PC-3 (cell line): ENCODE measurements at regions not wholly inside any gene's neighbourhood (a gene's known extent, or its start where the extent isn't known, plus 50 kb on each side); places are given as distances from the start of the nearest gene placed in this dataset.

Experiments used
- ATAC-seq: fragments of 200-7000 bp; cut with Tn5 transposase; 2 replicates; pipeline ENCODE4 v1.9.1; 2020; ENCODE audit warnings: mild to moderate bottlenecking, moderate library complexity
- BruUV-seq: library from RNA; stranded (reverse); fragments of 400-500 nt; replicated peaks from 2 replicates; lab custom pipeline; 2021; lab: Mats Ljungman, UMichigan
- CTCF ChIA-PET: fragments of 300-600 bp; sonication (Branson Sonifier 250); formaldehyde crosslinking; loops from one replicate; lab custom pipeline; 2022; ENCODE audit warnings: antibody characterized with exemption; lab: Charles Lee
- POLR2A ChIA-PET: fragments of 300-600 bp; sonication (Branson Sonifier 250); formaldehyde crosslinking; loops from one replicate; lab custom pipeline; 2022; ENCODE audit warnings: antibody characterized with exemption; ENCODE audit not compliant: unreplicated experiment; lab: Charles Lee
- DNase-seq: peaks from one replicate; pipeline ENCODE4 v3.0.0-alpha.2; 2015
- H2AFZ ChIP-seq: fragments of 300-600 bp; sonication (generic); 2 replicates; pipeline ENCODE4 v1.6.0; 2016; ENCODE audit warnings: antibody characterized with exemption, low read length
- H3F3A ChIP-seq: fragments of 300-600 bp; sonication (generic); one replicate; pipeline ENCODE4 v1.6.0; 2017; ENCODE audit warnings: antibody characterized with exemption, low read length, control low read depth, mild to moderate bottlenecking; ENCODE audit not compliant: unreplicated experiment
- H3K27ac ChIP-seq: fragments of 300-600 bp; sonication (generic); 2 replicates; pipeline ENCODE4 v1.5.1; 2016; ENCODE audit warnings: mild to moderate bottlenecking, low read length
- H3K27me3 ChIP-seq: fragments of 300-600 bp; sonication (generic); 2 replicates; pipeline ENCODE4 v1.6.1; 2016; ENCODE audit warnings: low read length, mixed read lengths
- H3K36me3 ChIP-seq: fragments of 300-600 bp; sonication (generic); 2 replicates; pipeline ENCODE4 v1.6.1; 2016; ENCODE audit warnings: low read depth, mixed run types, low read length, mixed read lengths
- H3K4me1 ChIP-seq: fragments of 300-600 bp; sonication (generic); 2 replicates; pipeline ENCODE4 v1.5.1; 2016; ENCODE audit warnings: low read length; ENCODE audit not compliant: insufficient read depth
- H3K4me2 ChIP-seq: fragments of 300-600 bp; sonication (generic); 2 replicates; pipeline ENCODE4 v1.6.0; 2016; ENCODE audit warnings: low read length
- H3K4me3 ChIP-seq: fragments of 300-600 bp; sonication (generic); 2 replicates; pipeline ENCODE4 v1.5.1; 2016; ENCODE audit warnings: mild to moderate bottlenecking, low read length, mixed read lengths
- H3K79me2 ChIP-seq: fragments of 300-600 bp; sonication (generic); 2 replicates; pipeline ENCODE4 v1.6.1; 2017; ENCODE audit warnings: low read length, mixed read lengths
- H3K9ac ChIP-seq: fragments of 300-600 bp; sonication (generic); 2 replicates; pipeline ENCODE4 v1.6.0; 2016; ENCODE audit warnings: mild to moderate bottlenecking, low read length
- H3K9me2 ChIP-seq: fragments of 300-600 bp; sonication (generic); replicated peaks from 2 replicates; pipeline ENCODE4 v1.6.1; 2016; ENCODE audit warnings: mixed run types, low read length, mixed read lengths
- H3K9me3 ChIP-seq: fragments of 300-600 bp; sonication (generic); 2 replicates; pipeline ENCODE4 v1.6.1; 2016; ENCODE audit warnings: low read length, mixed read lengths
- H4K20me1 ChIP-seq: fragments of 300-600 bp; sonication (generic); 2 replicates; pipeline ENCODE4 v1.6.1; 2016; ENCODE audit warnings: low read length, mixed read lengths
- CTCF ChIP-seq: fragments of 300-600 bp; sonication (generic); conservative IDR thresholded peaks from 2 replicates; pipeline ENCODE4 v1.5.1; 2017; ENCODE audit warnings: antibody characterized with exemption, low read depth, mild to moderate bottlenecking, low read length
- EZH2 ChIP-seq: fragments of 300-600 bp; sonication (generic); IDR thresholded peaks from one replicate; pipeline ENCODE4 v1.6.1; 2017; ENCODE audit warnings: antibody characterized with exemption, mild to moderate bottlenecking, low read length; ENCODE audit not compliant: unreplicated experiment
- EZH2phosphoT487 ChIP-seq: fragments of 300-600 bp; sonication (generic); IDR thresholded peaks from 2 replicates; pipeline ENCODE4 v1.6.1; 2018; ENCODE audit warnings: mild to moderate bottlenecking, antibody characterized with exemption, low read length, borderline replicate concordance
- intact Hi-C: fragments of 100-400 bp; cut with micrococcal nuclease; formaldehyde crosslinking; loops from 2 replicates; pipeline ENCODE4 v1.9.0; 2023

GRCh38 chr4:108359130-108359985 is 190.6 kb upstream of the LEF1 start:
- TF ChIP-seq EZH2phosphoT487 (no peak), CTCF (no peak), EZH2 (no peak)
- CTCF ChIA-PET = no interaction called here
- no peak overlapping the region for H3K4me3 ChIP-seq

GRCh38 chr4:108355902-108356535 is 187.3 kb upstream of the LEF1 start:
- Histone ChIP-seq H3K9me3 (no peaks in the 10 kb centered on the region), H3K9me2 (no peaks in the 10 kb centered on the region), H3F3A (no peaks in the 10 kb centered on the region), H4K20me1 (no peaks in the 10 kb centered on the region), H3K27me3 (no peaks in the 10 kb centered on the region), H3K79me2 (no peaks in the 10 kb centered on the region), H3K27ac (no peak overlapping the region), H3K4me2 (no peak overlapping the region), H3K4me1 (no peaks in the 10 kb centered on the region), H3K4me3 (no peak overlapping the region), H2AFZ (no peak overlapping the region), H3K9ac (no peak overlapping the region), H3K36me3 (no peaks in the 10 kb centered on the region)
- no TSS peak for BruUV-seq
- ChIA-PET POLR2A (no interaction called here), CTCF (no interaction called here)
- intact Hi-C loops = loop anchor here (10.0 kb wide), 1 partner anchor 291 kb away; no protein-coding TSS in a partner anchor
- TF ChIP-seq EZH2phosphoT487 (no peak), EZH2 (no peak), CTCF (no peak)
- no peak for DNase-seq
- ATAC-seq = no peak

More at GRCh38 chr4:108359130-108359985, 190.6 kb upstream of the LEF1 start:
- no peaks in the 10 kb centered on the region for H3K27me3 ChIP-seq
- POLR2A ChIA-PET = no interaction called here
- no peaks in the 10 kb centered on the region for H3K9me3 ChIP-seq
- ATAC-seq = no peak
- no peaks in the 10 kb centered on the region for H3K9me2 ChIP-seq
- no peaks in the 10 kb centered on the region for H3K79me2 ChIP-seq
- no peak overlapping the region for H3K9ac ChIP-seq
- no peak for DNase-seq
- no peaks in the 10 kb centered on the region for H4K20me1 ChIP-seq
- H3F3A ChIP-seq = no peaks in the 10 kb centered on the region
- intact Hi-C loops = loop anchor here (10.0 kb wide), 1 partner anchor 295 kb away; no protein-coding TSS in a partner anchor
- H2AFZ ChIP-seq = no peak overlapping the region
- BruUV-seq = no TSS peak
- H3K4me2 ChIP-seq = no peak overlapping the region
- no peak overlapping the region for H3K27ac ChIP-seq
- H3K36me3 ChIP-seq = no peaks in the 10 kb centered on the region
- H3K4me1 ChIP-seq = no peaks in the 10 kb centered on the region
